Retina (tissue), 1 donor: ENCODE measurements at regions not wholly inside any gene's neighbourhood (a gene's known extent, or its start where the extent isn't known, plus 50 kb on each side); places are given as distances from the start of the nearest gene placed in this dataset.

ENCODE experiments used
- DNase-seq: peaks from one replicate; pipeline ENCODE4 v3.0.0-alpha.2; 2016

DNA sequence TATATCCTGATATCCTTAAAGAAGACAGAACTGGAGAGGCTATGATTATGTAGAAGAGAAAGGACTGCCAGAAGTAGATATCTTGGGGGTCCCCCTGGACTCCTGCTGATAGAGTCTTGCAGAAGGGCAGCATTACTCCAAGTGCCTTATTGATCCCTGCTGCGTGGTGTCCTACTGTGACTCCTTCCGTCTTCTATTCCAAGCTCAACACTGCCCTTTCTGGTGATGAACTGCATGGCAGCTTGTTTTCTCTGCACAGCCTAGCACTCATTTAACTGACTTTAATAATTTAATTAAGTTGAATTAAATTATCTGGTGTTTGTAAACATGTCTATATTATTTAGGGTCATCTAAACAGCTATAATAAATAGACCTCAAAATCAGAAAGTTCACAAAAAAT, 194.1 kb upstream of the DSEL start:
- no peak for DNase-seq

DNA sequence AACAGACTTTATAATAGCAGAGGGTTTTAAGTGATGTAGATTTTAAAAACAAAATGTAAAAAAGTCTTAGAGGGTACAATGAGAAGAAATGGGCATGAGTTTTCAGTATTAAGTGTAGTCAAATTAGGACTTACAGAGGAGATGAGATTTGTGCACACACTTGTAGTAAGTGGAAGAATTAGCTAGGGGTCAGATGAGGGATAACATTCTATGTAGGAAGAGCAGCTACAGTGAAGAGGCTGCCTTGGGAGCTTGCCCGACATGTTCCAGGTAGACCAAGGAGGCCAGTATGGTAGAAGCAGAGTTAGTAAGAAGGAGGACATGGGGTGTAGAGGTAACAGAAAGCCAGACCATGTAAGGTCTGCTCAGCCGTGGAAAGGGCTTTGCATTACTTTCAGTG, 189.2 kb upstream of the DSEL start:
- DNase-seq = no peak

DNA sequence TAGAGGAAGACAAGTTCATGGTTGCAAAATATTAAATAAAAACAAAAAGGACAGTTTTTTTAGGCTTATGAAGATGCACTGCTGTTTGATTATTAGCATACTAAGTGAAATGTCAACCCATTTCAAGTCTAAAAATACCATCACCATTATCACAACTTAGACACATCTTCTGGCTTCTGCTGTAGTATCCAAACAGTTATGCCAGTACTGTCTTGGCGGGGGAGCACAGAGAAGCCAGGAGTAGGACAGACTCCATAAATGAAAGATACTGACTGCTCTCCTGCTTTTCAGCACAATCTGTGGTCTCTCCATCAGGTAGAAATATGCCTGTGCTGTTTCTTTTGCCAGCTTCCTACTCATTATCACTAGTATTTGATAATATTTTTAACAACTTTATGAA, 179.2 kb upstream of the DSEL start:
- no peak for DNase-seq

DNA sequence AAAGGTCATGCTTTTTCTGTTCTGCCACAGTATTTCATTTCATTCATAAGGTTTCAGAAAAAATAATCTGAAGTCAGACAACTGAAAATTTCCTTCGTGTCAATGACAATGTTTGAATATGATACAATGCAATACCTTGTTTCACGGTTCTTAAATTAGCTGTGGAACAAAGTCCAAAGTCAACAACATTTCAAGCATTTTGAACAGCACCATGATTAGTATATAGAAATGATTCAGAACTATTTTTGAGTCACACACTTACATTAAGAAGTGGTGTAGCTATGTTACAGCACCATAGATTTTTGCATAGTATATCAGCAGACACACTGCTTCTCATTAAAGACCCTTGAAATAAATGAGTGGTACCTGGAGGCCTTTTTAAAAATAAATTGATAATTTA, 178.3 kb upstream of the DSEL start:
- DNase-seq = no peak

DNA sequence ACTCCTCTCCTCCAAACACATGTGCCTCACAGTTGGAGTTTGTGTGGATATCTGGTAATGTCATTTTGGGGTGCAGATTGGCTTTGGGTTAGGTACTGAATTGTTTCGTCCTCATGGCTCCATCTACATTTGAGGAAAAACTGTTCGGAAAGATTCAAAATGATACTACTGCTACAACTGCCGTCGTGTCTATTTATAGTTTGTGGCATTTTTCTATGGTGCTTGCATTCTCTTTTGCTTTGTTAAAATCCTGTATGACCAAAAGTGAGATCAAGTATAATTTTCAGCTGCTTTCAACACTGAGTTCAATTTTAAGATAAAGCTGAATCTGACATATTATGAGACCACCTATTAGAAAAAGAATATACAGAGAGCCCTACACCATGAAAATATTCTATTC, 176.3 kb upstream of the DSEL start:
- no peak for DNase-seq

DNA sequence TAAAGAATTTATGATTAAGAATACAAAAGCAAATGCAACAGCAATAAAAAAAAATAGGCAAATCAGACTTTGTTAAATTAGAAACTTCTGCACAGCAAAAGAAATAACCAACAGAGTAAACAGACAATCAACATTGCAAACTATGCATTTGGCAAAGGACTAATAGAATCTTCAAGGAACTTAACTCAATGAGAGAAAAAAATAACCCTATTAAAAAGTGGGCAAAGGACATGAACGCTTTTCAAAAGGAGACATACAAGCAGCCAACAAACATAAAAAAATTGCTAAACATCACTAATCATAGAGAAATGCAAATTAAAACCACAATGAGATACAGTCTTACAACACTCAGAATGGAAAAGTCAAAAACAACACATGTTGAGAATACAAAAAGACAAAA, 166.0 kb upstream of the DSEL start:
- DNase-seq = no peak

DNA sequence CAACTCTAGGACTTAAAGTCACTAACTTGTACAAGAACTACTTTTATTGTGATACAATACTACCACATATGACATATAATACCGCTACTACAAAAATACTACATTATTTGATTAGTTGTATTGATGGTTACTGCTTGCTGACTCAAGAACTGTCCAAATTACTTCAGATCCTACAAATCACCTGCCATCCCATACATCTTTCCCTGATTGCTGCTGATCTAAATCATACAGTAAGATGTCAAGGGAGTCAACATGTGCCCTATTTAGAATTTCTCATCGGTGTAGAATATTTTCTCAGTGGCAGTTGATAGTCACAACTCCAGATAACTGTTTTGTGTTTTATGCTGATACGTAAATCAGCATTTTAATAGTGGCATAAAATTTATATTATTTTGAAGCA, 161.0 kb upstream of the DSEL start:
- DNase-seq = no peak

DNA sequence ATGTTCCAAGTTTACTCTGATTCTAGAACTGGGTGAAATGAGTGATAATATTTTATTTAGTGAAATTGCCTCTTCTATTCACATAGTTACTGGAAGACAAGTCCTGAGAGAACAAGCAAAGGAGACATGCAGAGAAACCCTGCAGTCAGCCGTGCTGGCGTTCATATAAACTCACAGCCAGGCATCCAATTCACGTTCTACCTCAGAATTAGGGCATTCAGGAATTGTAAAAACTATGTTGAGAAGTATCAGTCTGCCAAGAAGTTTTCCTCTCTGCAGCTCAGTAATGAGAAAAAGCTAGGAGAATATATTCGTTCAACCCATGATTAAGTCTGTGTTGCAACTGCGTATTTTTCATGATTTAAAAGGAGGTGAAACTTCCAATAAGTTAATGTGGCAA, 156.2 kb upstream of the DSEL start:
- no peak for DNase-seq

DNA sequence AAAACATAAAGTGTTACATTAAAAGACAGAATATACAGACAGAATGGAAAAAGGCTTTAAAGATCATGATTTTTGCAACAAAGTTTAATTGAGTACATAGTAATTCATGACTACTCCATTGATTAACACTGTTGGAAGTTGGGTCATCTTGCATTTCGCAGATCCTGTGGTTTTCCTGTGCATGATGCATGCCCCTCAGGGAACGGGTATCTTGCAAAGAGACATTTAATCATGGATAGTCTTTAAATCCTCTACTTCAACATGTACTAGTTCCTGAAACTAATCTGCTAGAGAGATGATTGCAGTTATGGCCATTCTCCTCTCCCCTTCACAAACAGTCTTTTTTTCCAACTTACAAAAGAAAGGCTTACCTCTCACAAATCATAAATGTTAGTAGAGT, 155.6 kb upstream of the DSEL start:
- no peak for DNase-seq

DNA sequence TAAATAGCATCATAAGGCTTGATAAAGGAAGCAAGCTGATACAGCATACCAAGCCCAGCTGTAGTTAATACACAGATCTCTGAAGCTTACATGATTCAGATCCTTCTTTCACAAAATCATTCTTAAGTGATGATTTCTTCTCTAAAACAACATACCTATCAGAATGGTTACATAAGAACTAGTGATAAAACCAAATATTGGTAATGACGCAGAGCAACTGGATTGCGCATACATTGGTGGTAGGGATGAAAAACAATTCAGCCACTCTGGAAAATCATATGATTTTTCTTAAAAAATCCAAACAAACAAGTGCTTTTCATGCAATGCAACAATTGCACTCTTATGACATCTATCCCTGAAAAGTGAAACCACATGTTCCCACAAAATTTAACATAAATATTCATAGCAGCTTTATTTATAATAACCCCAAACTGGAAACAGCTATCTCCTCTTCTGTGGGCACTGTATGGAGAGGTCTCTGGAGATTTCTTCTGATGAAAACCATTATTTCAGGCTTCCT, 153.6 kb upstream of the DSEL start:
- DNase-seq = no peak

DNA sequence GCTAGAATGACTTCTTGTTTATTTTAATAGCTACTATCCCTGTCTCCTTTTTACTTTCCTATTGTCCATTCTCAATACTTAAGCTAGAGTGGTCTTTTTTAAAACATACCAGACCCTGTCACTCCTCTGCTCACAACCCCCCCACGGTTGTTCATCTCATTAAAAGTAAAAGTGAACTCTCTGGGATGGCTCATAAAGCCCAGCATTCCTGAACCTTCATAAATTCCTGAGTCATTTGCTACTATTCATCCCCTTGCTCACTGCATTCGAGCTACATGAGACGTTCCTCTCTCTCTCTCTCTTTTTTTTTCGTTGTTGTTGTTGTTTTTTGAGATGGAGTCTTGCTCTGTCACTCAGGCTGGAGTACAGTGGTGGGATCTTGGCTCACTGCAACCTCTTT, 148.7 kb upstream of the DSEL start:
- DNase-seq = no peak

DNA sequence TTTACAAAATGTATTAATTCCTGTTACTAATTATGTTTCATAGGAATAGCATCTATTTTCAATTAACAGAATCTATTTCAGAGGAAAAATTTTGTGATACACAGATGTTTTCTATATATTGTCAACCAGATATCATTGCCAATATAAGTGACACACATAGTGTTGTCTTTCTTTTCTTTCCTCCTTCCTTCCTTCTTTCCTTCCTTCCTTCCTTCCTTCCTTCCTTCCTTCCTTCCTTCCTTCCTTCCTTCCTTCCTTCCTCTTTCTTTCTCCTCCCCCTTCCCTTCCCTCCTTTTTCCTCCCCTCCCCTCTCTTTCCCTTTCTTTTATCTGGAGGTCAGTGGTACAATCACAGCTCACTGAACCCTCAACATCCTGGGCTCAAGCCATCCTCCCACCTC, 146.5 kb upstream of the DSEL start:
- DNase-seq = no peak

DNA sequence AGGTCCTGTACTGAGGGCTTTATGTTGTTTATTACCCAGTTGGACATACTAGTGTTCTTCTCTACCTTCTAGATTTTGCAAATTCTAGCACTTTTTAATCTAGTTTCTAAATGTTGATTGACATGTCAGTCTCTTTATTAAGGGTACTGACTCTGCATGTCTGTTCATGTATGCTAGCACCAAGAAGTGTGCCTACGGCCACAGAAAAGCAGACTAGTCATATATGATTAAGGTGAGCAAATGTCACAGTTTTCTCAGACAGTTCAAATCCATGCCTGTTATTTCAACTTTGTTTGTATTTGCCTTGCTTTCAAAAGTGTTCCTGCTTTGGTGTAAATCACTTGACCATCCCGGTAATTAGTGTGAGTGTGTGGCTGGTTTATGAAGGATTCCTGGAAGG, 145.0 kb upstream of the DSEL start:
- no peak for DNase-seq

DNA sequence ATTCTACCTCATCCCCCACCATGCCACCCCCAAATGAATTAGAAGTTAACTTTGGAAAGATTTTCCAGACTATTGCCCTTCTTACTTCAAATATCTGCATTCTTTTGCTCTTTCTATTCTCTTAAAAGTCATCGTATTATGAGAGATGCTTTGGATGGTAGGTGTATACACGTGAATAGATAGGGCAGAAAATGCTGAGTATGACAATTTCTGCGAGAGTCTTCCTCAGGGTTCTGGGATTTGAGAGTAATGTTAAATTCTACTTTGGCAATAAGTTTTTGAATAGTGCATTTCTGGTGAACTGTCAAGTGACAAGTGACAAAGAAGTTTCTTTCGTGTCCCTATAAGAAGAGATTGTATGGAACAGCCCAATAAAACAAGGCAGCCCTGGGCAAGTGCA, 137.6 kb upstream of the DSEL start:
- DNase-seq = no peak

DNA sequence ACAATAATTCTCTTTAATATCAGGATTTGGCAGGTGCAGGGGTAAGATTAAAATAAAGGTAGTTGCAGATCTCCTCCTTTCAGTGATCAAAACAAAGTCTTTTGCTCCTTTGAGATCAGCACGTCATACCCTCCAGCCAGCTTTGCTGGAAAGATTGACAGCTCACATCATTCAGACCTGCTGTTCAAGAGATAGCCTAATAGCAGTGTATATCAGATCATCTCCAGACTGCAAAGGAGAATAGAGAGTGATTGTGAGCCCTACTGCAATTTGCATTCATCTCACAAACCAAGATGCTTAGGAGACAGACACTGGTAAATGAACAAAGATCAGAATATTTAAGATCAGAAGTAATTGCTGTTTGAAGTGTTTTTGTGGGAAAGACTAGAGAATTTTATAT, 135.8 kb upstream of the DSEL start:
- DNase-seq = no peak

DNA sequence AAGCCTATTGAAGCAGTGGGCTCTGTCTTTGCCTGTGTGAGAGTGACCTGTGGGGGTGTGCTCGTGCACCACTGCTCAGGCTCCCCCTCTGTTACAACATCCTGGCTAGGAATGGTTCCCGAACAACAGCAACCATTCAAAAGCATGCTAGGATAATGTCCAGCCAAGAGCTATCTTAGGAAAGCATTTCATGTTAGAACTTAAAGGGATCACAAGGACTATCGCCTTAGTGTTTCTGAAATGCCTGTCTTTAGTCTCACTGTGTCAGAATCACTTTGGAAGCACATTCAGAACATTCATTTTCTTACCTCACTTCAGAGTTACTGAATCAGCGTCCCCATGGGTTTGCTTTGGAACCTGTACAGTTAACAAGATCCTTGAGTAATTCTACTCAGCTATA, 134.9 kb upstream of the DSEL start:
- no peak for DNase-seq

DNA sequence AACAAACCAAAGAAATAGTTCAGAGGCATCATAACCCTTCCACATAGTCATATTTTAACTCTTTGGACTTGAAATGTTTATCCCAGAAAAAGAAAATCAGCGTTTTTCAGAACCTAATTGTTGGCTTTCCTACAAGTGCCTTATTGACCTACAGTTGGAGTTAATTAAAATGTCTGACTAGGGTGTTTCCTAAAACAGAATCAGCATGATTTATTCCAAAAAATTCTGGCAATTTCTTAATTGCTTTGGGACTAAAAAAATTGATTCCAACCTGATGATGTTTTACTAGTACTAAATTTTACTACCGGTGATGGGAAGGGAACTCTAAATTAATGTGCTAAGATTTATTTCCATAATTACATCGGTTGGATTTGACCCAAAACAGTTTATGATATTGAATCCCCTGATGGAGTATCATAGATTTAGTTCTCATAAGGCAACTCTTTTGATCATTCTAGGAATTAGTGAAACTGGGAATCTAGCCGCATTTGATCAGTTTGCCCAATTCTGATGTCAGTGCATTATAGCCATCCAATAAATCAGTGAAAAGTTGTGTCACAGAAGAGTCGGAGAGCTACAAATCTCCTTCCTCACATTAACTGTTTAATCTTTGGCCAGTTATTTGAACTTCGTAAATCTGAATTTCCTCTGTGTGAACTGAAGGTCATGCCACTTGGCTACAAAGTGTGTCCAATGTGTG, 134.3 kb upstream of the DSEL start:
- no peak for DNase-seq

DNA sequence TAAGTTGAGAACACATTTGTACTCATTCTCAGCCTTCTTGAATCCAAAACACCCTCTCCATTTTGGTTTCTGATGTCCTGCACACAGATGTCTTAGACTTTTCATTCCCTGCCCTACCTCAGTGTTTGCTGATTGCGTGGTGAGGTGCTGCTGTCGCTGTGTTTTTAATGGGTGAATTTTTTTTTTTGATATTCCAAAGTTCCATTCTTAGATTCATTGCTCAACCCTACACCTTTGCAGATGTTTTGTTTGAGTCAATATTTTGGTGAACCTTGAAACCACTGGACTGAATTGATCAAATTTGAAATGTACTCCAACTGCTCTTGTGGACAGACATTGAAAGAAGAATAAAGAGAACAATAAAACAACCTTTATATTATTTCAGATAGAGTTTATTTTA, 130.4 kb upstream of the DSEL start:
- DNase-seq = no peak

DNA sequence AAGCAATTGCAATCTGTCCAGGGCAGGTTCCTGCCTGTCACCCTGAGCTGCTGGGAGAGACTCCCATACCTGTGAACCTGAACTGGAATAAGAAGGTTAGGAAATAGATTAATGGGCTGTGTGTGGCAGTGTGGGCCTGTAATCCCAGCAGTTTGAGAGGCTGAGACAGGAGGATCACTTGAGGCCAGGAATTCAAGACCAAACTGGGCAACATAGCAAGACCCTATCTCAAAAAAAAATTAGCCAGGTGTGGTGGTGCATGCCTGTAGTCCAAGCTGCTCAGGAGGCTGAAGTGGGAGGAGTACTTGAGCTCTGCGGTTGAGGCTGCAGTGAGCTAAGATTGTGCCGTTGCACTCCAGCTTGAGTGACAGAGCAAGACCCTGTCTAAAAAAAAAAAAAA, 127.7 kb upstream of the DSEL start:
- DNase-seq = no peak

DNA sequence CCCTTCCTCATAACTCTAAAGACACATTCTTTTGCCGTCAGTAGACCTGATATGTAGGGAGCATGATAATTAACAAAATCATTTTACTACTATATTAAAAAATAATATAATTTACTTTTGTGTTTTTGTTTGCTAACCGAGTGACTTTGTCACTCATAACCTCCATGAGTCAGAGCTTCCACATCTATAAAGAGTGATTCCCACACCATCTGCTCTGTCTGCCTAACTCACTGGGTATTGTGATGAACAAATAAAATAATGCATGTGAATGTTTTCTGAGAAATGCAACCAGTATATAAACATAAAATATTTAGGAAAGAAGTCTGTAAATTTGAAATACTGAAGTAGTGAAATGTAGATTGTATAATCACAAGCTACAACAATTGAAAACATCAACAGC, 123.4 kb upstream of the DSEL start:
- no peak for DNase-seq

DNA sequence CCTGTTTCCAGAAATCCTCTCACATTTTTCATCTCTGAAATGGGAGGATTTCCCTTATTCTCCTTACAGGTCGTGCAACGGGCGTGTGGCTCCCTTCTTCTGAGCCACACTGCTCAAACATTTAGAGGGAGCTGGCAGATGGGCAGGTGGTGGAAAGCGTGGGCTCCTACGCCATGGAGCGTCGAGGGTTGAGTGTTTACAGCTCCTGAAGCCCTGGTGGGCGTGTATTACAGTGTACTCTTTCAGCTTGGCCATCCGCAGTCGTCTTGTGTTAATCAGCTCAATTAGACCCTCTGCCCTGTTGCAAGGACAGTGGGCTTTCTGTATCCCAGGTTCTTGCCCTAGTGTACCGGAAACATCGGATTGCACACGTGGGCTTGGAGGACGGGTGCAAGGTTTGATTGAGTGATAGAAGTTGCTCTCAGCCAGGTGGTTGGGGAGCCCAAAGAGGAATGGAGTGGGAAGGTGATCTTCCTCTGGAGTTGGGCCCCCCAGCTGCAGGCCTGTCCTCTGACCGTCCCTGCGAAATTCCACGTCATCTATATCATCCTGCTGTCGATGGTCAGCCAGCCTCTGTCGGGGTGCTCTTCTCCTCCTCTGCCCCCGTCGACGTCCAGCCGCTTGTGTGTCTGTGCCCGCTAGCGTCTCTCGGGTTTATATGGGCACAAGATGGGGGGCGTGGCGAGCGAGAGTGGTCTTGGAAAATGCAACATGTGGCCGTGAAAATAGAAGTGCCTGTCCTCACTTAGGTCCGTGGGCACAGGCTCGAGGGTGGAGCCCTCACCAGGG, 120.3 kb upstream of the DSEL start:
- no peak for DNase-seq

DNA sequence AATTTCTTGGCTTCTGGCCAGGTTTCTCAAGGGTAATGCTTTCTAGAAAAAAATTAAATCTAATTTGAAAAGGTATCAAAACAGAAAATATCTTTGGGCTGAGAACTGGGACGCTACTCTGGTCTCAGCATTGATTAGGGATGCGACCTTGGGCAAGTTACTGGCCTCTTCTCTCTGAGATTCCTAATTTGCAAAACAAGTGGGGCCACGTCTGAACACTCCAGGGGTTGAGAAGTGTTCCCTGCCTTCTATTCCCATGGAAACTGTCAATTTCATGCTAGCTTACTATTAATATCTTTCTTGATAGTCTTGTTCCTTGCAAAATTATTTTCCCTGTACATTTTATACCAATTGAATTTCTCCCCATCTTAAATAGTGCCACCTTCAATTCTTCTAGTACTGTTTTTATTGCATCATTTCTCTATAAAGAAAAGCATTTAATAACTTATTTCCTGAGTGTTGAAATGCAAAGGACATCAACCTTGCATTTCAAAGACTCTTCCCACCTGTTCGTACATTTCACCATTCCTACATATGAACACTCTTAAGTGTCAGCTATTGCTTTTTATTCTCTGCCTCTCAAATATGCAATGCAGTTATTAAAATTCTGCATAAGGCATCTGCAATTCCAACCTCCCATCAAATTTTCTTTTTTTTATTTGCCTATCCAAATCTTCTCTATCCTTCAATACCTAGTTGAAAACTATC, 118.3 kb upstream of the DSEL start:
- DNase-seq = no peak

DNA sequence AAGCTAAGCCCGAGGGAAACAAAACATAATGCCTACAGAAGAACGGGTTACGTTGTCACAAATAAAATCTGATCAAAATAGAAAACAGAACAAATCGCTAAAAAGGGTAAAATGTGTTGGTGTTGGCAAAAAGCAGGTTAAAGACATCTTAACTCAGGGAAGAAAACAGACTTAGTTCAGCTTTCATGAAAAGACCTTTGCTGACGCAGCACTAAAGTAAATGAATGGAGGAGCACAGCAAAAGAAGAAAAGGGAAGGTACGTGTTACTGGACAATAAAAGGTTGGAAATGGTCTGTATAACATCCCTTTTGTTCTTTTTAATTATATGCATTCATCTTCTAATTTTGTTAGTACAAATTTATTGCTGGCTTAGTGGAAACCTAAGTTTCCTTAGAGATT, 117.4 kb upstream of the DSEL start:
- no peak for DNase-seq

DNA sequence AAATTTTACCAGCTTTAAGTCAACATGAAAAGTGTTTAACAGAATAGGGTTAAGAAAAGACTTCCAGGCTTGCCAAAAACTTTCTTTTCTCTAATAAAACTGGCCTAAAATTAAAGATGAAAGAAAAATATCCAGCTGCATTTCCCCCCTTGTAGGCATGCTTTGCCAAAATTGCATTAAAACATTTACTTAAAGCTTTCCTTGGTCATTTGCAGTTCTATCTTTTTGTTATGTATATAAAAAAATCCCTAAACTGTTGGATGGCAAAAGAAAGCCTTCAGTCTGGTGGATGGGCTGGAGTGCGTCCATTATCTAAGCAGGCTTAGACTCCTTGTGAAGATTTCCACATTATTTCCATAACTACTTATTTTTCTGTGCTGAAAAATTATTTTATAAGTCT, 105.4 kb upstream of the DSEL start:
- no peak for DNase-seq
